PC-9 (cell line): ENCODE measurements at regions not wholly inside any gene's neighbourhood (a gene's known extent, or its start where the extent isn't known, plus 50 kb on each side); places are given as distances from the start of the nearest gene placed in this dataset.

Experiments used
- BruUV-seq: library from RNA; stranded (reverse); fragments of 400-500 nt; replicated peaks from 2 replicates; lab custom pipeline; 2021; lab: Mats Ljungman, UMichigan
- CTCF ChIA-PET: fragments of 300-600 bp; sonication (Branson Sonifier 250); formaldehyde crosslinking; loops from one replicate; lab custom pipeline; 2022; ENCODE audit warnings: antibody characterized with exemption; lab: Charles Lee
- POLR2A ChIA-PET: fragments of 300-600 bp; sonication (Branson Sonifier 250); formaldehyde crosslinking; loops from one replicate; lab custom pipeline; 2022; ENCODE audit warnings: antibody characterized with exemption; ENCODE audit not compliant: unreplicated experiment; lab: Charles Lee
- DNase-seq, 2 experiments: peaks; one replicate each; pipeline versions ENCODE4 v3.0.0 to v3.0.0-alpha.2; 2015 to 2022; ENCODE audit warnings: mixed read lengths in 1 of 2
- H2AFZ ChIP-seq: fragments of 200-600 bp; sonication (generic); 2 replicates; pipeline ENCODE4 v1.8.1; 2017; ENCODE audit warnings: antibody characterized with exemption
- H3F3A ChIP-seq: fragments of 200-600 bp; sonication (generic); 2 replicates; pipeline ENCODE4 v1.8.1; 2017; ENCODE audit warnings: antibody characterized with exemption, mild to moderate bottlenecking, low read depth; ENCODE audit not compliant: insufficient read depth
- H3K27ac ChIP-seq: fragments of 200-600 bp; sonication (generic); 2 replicates; pipeline ENCODE4 v1.6.1; 2016; ENCODE audit warnings: mixed run types
- H3K27me3 ChIP-seq: fragments of 200-600 bp; sonication (generic); 2 replicates; pipeline ENCODE4 v1.6.1; 2016; ENCODE audit warnings: low read depth, mixed run types; ENCODE audit not compliant: insufficient read depth
- H3K36me3 ChIP-seq: fragments of 200-600 bp; sonication (generic); 2 replicates; pipeline ENCODE4 v1.6.1; 2016; ENCODE audit warnings: low read depth, mixed run types
- H3K4me1 ChIP-seq: fragments of 200-600 bp; sonication (generic); replicated peaks from 2 replicates; pipeline ENCODE4 v1.6.1; 2016; ENCODE audit warnings: mixed run types; ENCODE audit not compliant: insufficient read depth
- H3K4me2 ChIP-seq: fragments of 200-600 bp; sonication (generic); 2 replicates; pipeline ENCODE4 v1.6.1; 2017; ENCODE audit warnings: mixed run types
- H3K4me3 ChIP-seq: fragments of 200-600 bp; sonication (generic); 2 replicates; pipeline ENCODE4 v1.6.1; 2016; ENCODE audit warnings: mixed run types
- H3K79me2 ChIP-seq: fragments of 200-600 bp; sonication (generic); 2 replicates; pipeline ENCODE4 v1.6.1; 2017; ENCODE audit warnings: low read depth, mixed run types
- H3K9me2 ChIP-seq: fragments of 200-600 bp; sonication (generic); 2 replicates; pipeline ENCODE4 v1.8.1; 2017; ENCODE audit warnings: mild to moderate bottlenecking; ENCODE audit not compliant: insufficient read depth
- H3K9me3 ChIP-seq: fragments of 200-600 bp; sonication (generic); 2 replicates; pipeline ENCODE4 v1.8.1; 2016; ENCODE audit warnings: low read depth; ENCODE audit not compliant: insufficient read depth
- H4K20me1 ChIP-seq: fragments of 200-600 bp; sonication (generic); 2 replicates; pipeline ENCODE4 v1.8.1; 2017; ENCODE audit not compliant: insufficient read depth
- EZH2 ChIP-seq: fragments of 200-600 bp; sonication (generic); IDR thresholded peaks from 2 replicates; pipeline ENCODE4 v1.8.0; 2017; ENCODE audit warnings: antibody characterized with exemption, low read depth
- intact Hi-C: fragments of 100-400 bp; cut with micrococcal nuclease; formaldehyde crosslinking; loops from one replicate; pipeline ENCODE4 v1.10.0; 2022; ENCODE audit not compliant: unreplicated experiment
- TF ChIP-seq, protein P1 (sequence below): fragments of 200-600 bp; sonication (generic); conservative IDR thresholded peaks from 2 replicates; pipeline ENCODE4 v1.6.1; 2017; ENCODE audit warnings: mixed run types, antibody characterized with exemption, mild to moderate bottlenecking, moderate library complexity

DNA sequence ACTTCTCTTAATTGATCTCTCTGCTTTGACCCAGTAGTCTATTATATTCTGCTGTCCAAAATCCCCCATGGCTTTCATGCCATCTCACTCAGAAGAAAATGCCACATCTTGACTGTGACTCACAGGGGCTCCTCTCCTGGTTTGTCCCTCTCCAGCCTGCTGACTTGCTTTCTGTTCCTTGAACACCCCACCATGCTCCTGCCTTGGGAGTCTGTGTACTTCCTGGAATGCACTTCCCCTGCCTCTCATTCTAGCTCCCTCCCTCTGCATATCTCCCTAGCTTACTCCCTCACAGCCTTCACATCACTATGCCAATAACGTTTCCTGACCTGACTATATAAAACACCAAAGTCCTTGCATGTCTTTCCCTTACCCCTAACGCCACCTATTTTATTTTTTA lies 167.2 kb downstream of the TRIB2 start:
- intact Hi-C loops, result loop anchor here (1.0 to 2.0 kb wide), 2 partner anchors 167 to 1055 kb away; partner anchors contain the start of gene TRIB2
- no peaks in the 10 kb centered on the region for H4K20me1 ChIP-seq
- H3K9me3 ChIP-seq, result no peaks in the 10 kb centered on the region; the same call in 1 of the 2 replicates
- H3K36me3 ChIP-seq, result no peaks in the 10 kb centered on the region
- no peaks in the 10 kb centered on the region for H3K79me2 ChIP-seq
- H3K9me2 ChIP-seq, result no peaks in the 10 kb centered on the region
- H3K4me2 ChIP-seq, result peak overlapping the region; percentile 68
- H3F3A ChIP-seq, result peaks cover 32% of the 10 kb centered on the region
- ChIA-PET POLR2A (no interaction called here), CTCF (no interaction called here)
- peaks cover 37% of the 10 kb centered on the region for H3K4me1 ChIP-seq
- H2AFZ ChIP-seq, result no peak overlapping the region
- H3K4me3 ChIP-seq, result no peak overlapping the region
- peak overlapping the region; percentile 91 for H3K27ac ChIP-seq
- no TSS peak for BruUV-seq
- DNase-seq, result peak; percentile 5 to 61
- H3K27me3 ChIP-seq, result no peaks in the 10 kb centered on the region
- TF ChIP-seq EZH2, result no peak
- TF ChIP-seq, protein P1, sequence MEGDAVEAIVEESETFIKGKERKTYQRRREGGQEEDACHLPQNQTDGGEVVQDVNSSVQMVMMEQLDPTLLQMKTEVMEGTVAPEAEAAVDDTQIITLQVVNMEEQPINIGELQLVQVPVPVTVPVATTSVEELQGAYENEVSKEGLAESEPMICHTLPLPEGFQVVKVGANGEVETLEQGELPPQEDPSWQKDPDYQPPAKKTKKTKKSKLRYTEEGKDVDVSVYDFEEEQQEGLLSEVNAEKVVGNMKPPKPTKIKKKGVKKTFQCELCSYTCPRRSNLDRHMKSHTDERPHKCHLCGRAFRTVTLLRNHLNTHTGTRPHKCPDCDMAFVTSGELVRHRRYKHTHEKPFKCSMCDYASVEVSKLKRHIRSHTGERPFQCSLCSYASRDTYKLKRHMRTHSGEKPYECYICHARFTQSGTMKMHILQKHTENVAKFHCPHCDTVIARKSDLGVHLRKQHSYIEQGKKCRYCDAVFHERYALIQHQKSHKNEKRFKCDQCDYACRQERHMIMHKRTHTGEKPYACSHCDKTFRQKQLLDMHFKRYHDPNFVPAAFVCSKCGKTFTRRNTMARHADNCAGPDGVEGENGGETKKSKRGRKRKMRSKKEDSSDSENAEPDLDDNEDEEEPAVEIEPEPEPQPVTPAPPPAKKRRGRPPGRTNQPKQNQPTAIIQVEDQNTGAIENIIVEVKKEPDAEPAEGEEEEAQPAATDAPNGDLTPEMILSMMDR, result no peak

DNA sequence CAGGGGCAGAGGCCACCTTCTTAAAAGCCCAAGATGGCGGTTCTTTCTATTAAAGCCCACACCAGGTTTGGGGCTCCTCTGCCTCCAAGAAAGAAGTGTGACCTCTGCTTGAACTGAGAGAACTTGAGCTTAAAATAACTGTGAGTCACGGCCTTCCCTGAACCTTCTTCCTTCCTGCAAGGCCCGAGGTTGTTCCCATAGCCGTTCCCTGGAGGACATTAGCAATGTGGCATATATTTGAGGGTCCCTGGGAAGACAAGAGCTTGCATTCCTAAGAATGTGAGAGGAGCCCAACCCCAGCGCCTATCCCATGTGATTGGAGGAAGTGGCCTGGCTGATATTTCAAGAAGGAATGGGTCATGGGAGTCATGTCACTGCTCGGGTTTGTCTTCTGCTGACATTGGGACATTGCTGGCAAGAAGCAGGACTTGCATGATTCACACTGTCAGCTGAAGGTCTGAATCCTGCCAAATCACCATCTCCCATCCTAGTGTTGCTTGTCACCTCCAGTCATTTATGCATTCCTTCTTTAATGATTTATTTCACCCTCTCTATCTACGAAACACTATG lies 168.1 kb downstream of the TRIB2 start:
- Histone ChIP-seq H3K4me3 (no peak overlapping the region; the same call in 1 of the 2 replicates), H3K9me2 (no peaks in the 10 kb centered on the region), H3K4me2 (peak overlapping the region; percentile 68), H3K79me2 (no peaks in the 10 kb centered on the region), H4K20me1 (no peaks in the 10 kb centered on the region), H3K36me3 (no peaks in the 10 kb centered on the region), H3F3A (peaks cover 32% of the 10 kb centered on the region), H2AFZ (no peak overlapping the region), H3K9me3 (no peaks in the 10 kb centered on the region; the same call in 1 of the 2 replicates), H3K27ac (peak overlapping the region; percentile 91), H3K4me1 (peaks cover 37% of the 10 kb centered on the region), H3K27me3 (no peaks in the 10 kb centered on the region)
- peak; percentile 72 to 99 for DNase-seq
- no peak for TF ChIP-seq EZH2
- TF ChIP-seq, protein P1, result no peak
- BruUV-seq, result no TSS peak
- ChIA-PET POLR2A (no interaction called here), CTCF (no interaction called here)
- intact Hi-C loops, result loop anchor here (1.0 to 2.0 kb wide), 4 partner anchors 27 to 1055 kb away; partner anchors contain the start of gene TRIB2

DNA sequence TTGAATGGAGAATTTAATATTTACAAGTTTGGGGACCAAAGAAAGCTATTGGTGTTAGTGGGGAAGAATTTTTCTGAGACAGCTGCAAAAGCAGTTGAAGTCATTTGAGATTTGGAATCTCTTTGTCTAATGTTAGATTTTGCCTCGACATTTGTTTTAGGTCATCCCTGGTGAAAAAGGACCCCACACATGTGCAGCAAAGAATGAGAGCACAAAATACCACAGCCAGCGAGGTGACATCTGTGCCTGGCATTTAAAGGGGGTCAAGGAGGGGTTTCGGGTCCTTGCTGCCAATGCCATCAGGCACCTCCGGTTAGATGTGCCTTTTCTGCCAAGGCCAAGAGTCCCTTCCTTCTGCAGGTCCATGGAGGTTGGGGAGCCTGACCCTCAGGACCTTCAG lies 173.3 kb downstream of the TRIB2 start:
- H3F3A ChIP-seq, result peaks cover 20% of the 10 kb centered on the region
- no peak overlapping the region for H3K27ac ChIP-seq
- ChIA-PET CTCF (no interaction called here), POLR2A (interaction anchor here (0.6 kb wide), 1 partner anchor 17 kb away, joined by 4 read pairs; no protein-coding TSS in a partner anchor)
- no peak for DNase-seq
- H3K9me2 ChIP-seq, result no peaks in the 10 kb centered on the region
- H3K79me2 ChIP-seq, result no peaks in the 10 kb centered on the region
- H2AFZ ChIP-seq, result no peak overlapping the region
- H3K4me3 ChIP-seq, result no peak overlapping the region
- no TSS peak for BruUV-seq
- H4K20me1 ChIP-seq, result no peaks in the 10 kb centered on the region
- H3K4me1 ChIP-seq, result peaks cover 20% of the 10 kb centered on the region
- no peaks in the 10 kb centered on the region for H3K27me3 ChIP-seq
- intact Hi-C loops, result no loop called here
- H3K36me3 ChIP-seq, result no peaks in the 10 kb centered on the region
- no peak for TF ChIP-seq EZH2
- TF ChIP-seq, protein P1, result no peak
- peaks cover 7% of the 10 kb centered on the region; the same call in 1 of the 2 replicates for H3K9me3 ChIP-seq
- no peak overlapping the region for H3K4me2 ChIP-seq
